Right lobe of liver (tissue), 4 donors: ENCODE measurements at regions not wholly inside any gene's neighbourhood (a gene's known extent, or its start where the extent isn't known, plus 50 kb on each side); places are given as distances from the start of the nearest gene placed in this dataset.

Source experiments
- POLR2A ChIP-seq: fragments of 450-650 bp; IDR thresholded peaks from one replicate; pipeline ENCODE4 v1.6.1; 2017; ENCODE audit warnings: antibody characterized with exemption, mild to moderate bottlenecking
- TF ChIP-seq, protein P1 (sequence below), 4 donors: fragments of 200-600 bp in 3 of 4; fragments of 450-650 bp in 1 of 4; IDR thresholded peaks; one replicate each; pipeline versions ENCODE4 v1.5.1 to v1.8.0; 2016 to 2022; ENCODE audit warnings: antibody characterized with exemption in 4 of 4, mild to moderate bottlenecking in 2 of 4
- donor health status: DM: no; HTN: no; CAD: no.
- donor health status: DM: no; HTN: no; CAD: no.
- donor health status: DM: no; HTN: yes; CAD: no.

DNA sequence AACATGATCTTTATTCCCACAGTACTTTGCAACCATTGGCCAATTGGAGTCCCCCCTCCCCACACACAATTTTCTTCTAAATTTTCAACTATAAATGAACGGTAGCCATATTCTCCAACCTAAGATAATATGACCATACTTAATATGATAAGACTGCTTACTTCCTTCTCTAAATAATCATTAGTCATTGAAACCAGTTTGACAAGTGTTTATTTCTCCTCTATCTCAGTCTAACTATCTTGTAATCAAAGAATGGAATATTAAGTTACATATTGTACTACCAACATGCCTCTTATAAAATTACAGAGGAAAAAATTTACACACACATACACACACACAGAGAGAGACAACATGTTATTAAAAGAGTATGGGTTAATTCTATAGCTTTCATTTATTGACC lies 567.4 kb upstream of the TMPRSS15 start:
- TF ChIP-seq, protein P1, sequence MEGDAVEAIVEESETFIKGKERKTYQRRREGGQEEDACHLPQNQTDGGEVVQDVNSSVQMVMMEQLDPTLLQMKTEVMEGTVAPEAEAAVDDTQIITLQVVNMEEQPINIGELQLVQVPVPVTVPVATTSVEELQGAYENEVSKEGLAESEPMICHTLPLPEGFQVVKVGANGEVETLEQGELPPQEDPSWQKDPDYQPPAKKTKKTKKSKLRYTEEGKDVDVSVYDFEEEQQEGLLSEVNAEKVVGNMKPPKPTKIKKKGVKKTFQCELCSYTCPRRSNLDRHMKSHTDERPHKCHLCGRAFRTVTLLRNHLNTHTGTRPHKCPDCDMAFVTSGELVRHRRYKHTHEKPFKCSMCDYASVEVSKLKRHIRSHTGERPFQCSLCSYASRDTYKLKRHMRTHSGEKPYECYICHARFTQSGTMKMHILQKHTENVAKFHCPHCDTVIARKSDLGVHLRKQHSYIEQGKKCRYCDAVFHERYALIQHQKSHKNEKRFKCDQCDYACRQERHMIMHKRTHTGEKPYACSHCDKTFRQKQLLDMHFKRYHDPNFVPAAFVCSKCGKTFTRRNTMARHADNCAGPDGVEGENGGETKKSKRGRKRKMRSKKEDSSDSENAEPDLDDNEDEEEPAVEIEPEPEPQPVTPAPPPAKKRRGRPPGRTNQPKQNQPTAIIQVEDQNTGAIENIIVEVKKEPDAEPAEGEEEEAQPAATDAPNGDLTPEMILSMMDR (IDR thresholded peaks at IDR 0.05): no peak
- TF ChIP-seq POLR2A: no peak
